GM23338 (cell line): ENCODE measurements at regions not wholly inside any gene's neighbourhood (a gene's known extent, or its start where the extent isn't known, plus 50 kb on each side); places are given as distances from the start of the nearest gene placed in this dataset.

ENCODE experiments used
- ATAC-seq: fragments of 200-7000 bp; cut with Tn5 transposase; 3 replicates; pipeline ENCODE4 v1.9.1; 2020
- DNase-seq: peaks from one replicate; pipeline ENCODE4 v3.0.0-alpha.2; 2015; ENCODE audit warnings: low spot score
- H2AFZ ChIP-seq: fragments of 200-600 bp; sonication (generic); 2 replicates; pipeline ENCODE4 v1.8.0; 2016; ENCODE audit warnings: antibody characterized with exemption, mild to moderate bottlenecking, moderate library complexity
- H3F3A ChIP-seq: fragments of 200-600 bp; sonication (generic); replicated peaks from 2 replicates; pipeline ENCODE4 v1.8.0; 2017; ENCODE audit warnings: antibody characterized with exemption, mixed run types, low read depth
- H3K27ac ChIP-seq: fragments of 200-600 bp; sonication (generic); 2 replicates; pipeline ENCODE4 v1.6.1; 2016; ENCODE audit warnings: low read depth
- H3K27me3 ChIP-seq: fragments of 200-600 bp; sonication (generic); 2 replicates; pipeline ENCODE4 v1.8.0; 2016; ENCODE audit warnings: mild to moderate bottlenecking, mixed run types, moderate library complexity; ENCODE audit not compliant: insufficient read depth
- H3K36me3 ChIP-seq: fragments of 200-600 bp; sonication (generic); 2 replicates; pipeline ENCODE4 v1.8.0; 2016; ENCODE audit warnings: mild to moderate bottlenecking; ENCODE audit not compliant: insufficient read depth
- H3K4me1 ChIP-seq: fragments of 200-600 bp; sonication (generic); 2 replicates; pipeline ENCODE4 v1.8.0; 2016; ENCODE audit warnings: mild to moderate bottlenecking, moderate library complexity; ENCODE audit not compliant: insufficient read depth
- H3K4me2 ChIP-seq: fragments of 200-600 bp; sonication (generic); 2 replicates; pipeline ENCODE4 v1.7.1; 2017; ENCODE audit warnings: mixed run types
- H3K4me3 ChIP-seq: fragments of 200-600 bp; sonication (generic); 2 replicates; pipeline ENCODE4 v1.6.1; 2016; ENCODE audit warnings: mixed run types
- H3K79me2 ChIP-seq: fragments of 200-600 bp; sonication (generic); replicated peaks from 2 replicates; pipeline ENCODE4 v1.8.0; 2017; ENCODE audit warnings: mild to moderate bottlenecking; ENCODE audit not compliant: insufficient read depth
- H3K9me2 ChIP-seq: fragments of 200-600 bp; sonication (generic); 2 replicates; pipeline ENCODE4 v1.8.0; 2017; ENCODE audit not compliant: insufficient read depth
- H4K20me1 ChIP-seq: fragments of 200-600 bp; sonication (generic); replicated peaks from 2 replicates; pipeline ENCODE4 v1.8.0; 2017; ENCODE audit warnings: mild to moderate bottlenecking; ENCODE audit not compliant: insufficient read depth
- H3K27ac Mint-ChIP-seq: 2 replicates; pipeline ENCODE4 v1.8.0; 2020; ENCODE audit warnings: inconsistent platforms, mild to moderate bottlenecking, moderate library complexity, mixed read lengths
- H3K27me3 Mint-ChIP-seq: 3 replicates; pipeline ENCODE4 v1.8.0; 2022; ENCODE audit warnings: low read depth, mild to moderate bottlenecking, moderate library complexity, mixed read lengths, inconsistent platforms; ENCODE audit not compliant: insufficient read depth, poor library complexity
- H3K36me3 Mint-ChIP-seq: 3 replicates; pipeline ENCODE4 v1.8.0; 2021; ENCODE audit warnings: low read depth, mild to moderate bottlenecking, inconsistent platforms, moderate library complexity, mixed read lengths
- H3K4me1 Mint-ChIP-seq: 3 replicates; pipeline ENCODE4 v1.8.0; 2020; ENCODE audit warnings: mild to moderate bottlenecking, inconsistent platforms, mixed read lengths
- H3K4me3 Mint-ChIP-seq: 3 replicates; pipeline ENCODE4 v1.8.0; 2021; ENCODE audit warnings: moderate library complexity, mild to moderate bottlenecking, inconsistent platforms, mixed read lengths
- H3K9me3 Mint-ChIP-seq: 3 replicates; pipeline ENCODE4 v1.8.0; 2020; ENCODE audit warnings: moderate library complexity, mild to moderate bottlenecking, inconsistent platforms, mixed read lengths
- CREB1 ChIP-seq: fragments of 250-450 bp; sonication (Bioruptor Pico); IDR thresholded peaks from 2 replicates; pipeline ENCODE4 v1.5.0; 2020; ENCODE audit warnings: low read depth, mild to moderate bottlenecking, moderate library complexity
- CTCF ChIP-seq, 2 experiments: fragments of 200-600 bp in 1 of 2; sonication (generic) in 1 of 2; conservative IDR thresholded peaks; 2 replicates each; pipeline versions ENCODE4 v1.5.1 to v1.6.1; 2016 to 2017; ENCODE audit warnings: antibody characterized with exemption in 2 of 2, low read depth in 2 of 2, mild to moderate bottlenecking in 2 of 2, moderate library complexity in 1 of 2
- ETS1 ChIP-seq: IDR thresholded peaks from 2 replicates; pipeline ENCODE4 v1.6.1; 2016; ENCODE audit warnings: antibody characterized with exemption
- JUNB ChIP-seq: IDR thresholded peaks from one replicate; pipeline ENCODE4 v1.6.1; 2016; ENCODE audit warnings: antibody characterized with exemption; ENCODE audit not compliant: unreplicated experiment
- NANOG ChIP-seq: IDR thresholded peaks from 2 replicates; pipeline ENCODE4 v1.6.1; 2016; ENCODE audit warnings: antibody characterized with exemption, borderline replicate concordance
- POLR2AphosphoS5 ChIP-seq: IDR thresholded peaks from 2 replicates; pipeline ENCODE4 v1.6.1; 2016; ENCODE audit warnings: antibody characterized with exemption, low read depth
- REST ChIP-seq: IDR thresholded peaks from one replicate; pipeline ENCODE4 v1.6.1; 2018; ENCODE audit warnings: antibody characterized with exemption; ENCODE audit not compliant: unreplicated experiment
- STAT1 ChIP-seq: IDR thresholded peaks from one replicate; pipeline ENCODE4 v1.6.1; 2016; ENCODE audit warnings: antibody characterized with exemption; ENCODE audit not compliant: unreplicated experiment
- ZNF114 ChIP-seq: fragments of 250-450 bp; sonication (Bioruptor Pico); IDR thresholded peaks from 2 replicates; pipeline ENCODE4 v1.5.0; 2020; ENCODE audit warnings: mild to moderate bottlenecking, moderate library complexity
- ZNF331 ChIP-seq: fragments of 250-450 bp; sonication (Bioruptor Pico); IDR thresholded peaks from 2 replicates; pipeline ENCODE4 v1.5.0; 2020; ENCODE audit warnings: low read depth, mild to moderate bottlenecking, moderate library complexity
- ZNF462 ChIP-seq: fragments of 250-450 bp; sonication (Bioruptor Pico); IDR thresholded peaks from 2 replicates; pipeline ENCODE4 v1.5.0; 2020; ENCODE audit warnings: mild to moderate bottlenecking, moderate library complexity

GRCh38 chr6:48206091-48206490 lies 95.1 kb upstream of the PTCHD4 start (continued):
- TF ChIP-seq REST (no peak), STAT1 (no peak), ETS1 (no peak), POLR2AphosphoS5 (no peak), CREB1 (CRISPR knock-in tag) (no peak), CTCF (conservative IDR thresholded peaks at IDR 0.05; ENCODE audit: low read depth in 2 of 2) (no peak), ZNF331 (CRISPR knock-in tag) (no peak), JUNB (no peak), ZNF114 (CRISPR knock-in tag) (no peak)

GRCh38 chr6:48200869-48201390 lies 89.9 kb upstream of the PTCHD4 start:
- no peaks in the 10 kb centered on the region for H3K36me3 ChIP-seq
- Mint-ChIP-seq H3K36me3 (peaks cover 16% of the 10 kb centered on the region), H3K27me3 (no peaks in the 10 kb centered on the region), H3K9me3 (peaks cover 14% of the 10 kb centered on the region; the same call in 2 of the 3 replicates), H3K4me3 (no peak overlapping the region), H3K27ac (no peak overlapping the region), H3K4me1 (peaks cover 21% of the 10 kb centered on the region)
- H3K9me2 ChIP-seq, result no peaks in the 10 kb centered on the region
- no peak for DNase-seq
- no peaks in the 10 kb centered on the region for H4K20me1 ChIP-seq
- H3K27ac ChIP-seq, result no peak overlapping the region
- H3F3A ChIP-seq, result no peaks in the 10 kb centered on the region
- no peak overlapping the region for H3K4me2 ChIP-seq
- H3K27me3 ChIP-seq, result no peaks in the 10 kb centered on the region
- no peak overlapping the region for H2AFZ ChIP-seq
- ATAC-seq, result no peak
- H3K79me2 ChIP-seq, result no peaks in the 10 kb centered on the region
- TF ChIP-seq STAT1, result no peak
- TF ChIP-seq ETS1, result no peak
- TF ChIP-seq ZNF462 (CRISPR knock-in tag), result no peak
- no peak for TF ChIP-seq NANOG
- no peaks in the 10 kb centered on the region; the same call in 1 of the 2 replicates for H3K4me1 ChIP-seq
- no peak overlapping the region for H3K4me3 ChIP-seq
